M059J (cell line): ENCODE measurements at regions not wholly inside any gene's neighbourhood (a gene's known extent, or its start where the extent isn't known, plus 50 kb on each side); places are given as distances from the start of the nearest gene placed in this dataset.

Source experiments
- DNase-seq: peaks from one replicate; pipeline ENCODE4 v3.0.0-alpha.2; 2012; ENCODE audit warnings: low read depth

- no peak for DNase-seq
Measured at GRCh38 chr5:93793159-93793781, 51.9 kb upstream of the POU5F2 start.

- no peak for DNase-seq
Measured at GRCh38 chr5:93791518-93791972, 50.1 kb upstream of the POU5F2 start.
